GM10266 (cell line): ENCODE measurements at regions not wholly inside any gene's neighbourhood (a gene's known extent, or its start where the extent isn't known, plus 50 kb on each side); places are given as distances from the start of the nearest gene placed in this dataset.

Experiments used
- DNase-seq: peaks from one replicate; pipeline ENCODE4 v3.0.0; 2012; ENCODE audit errors: extremely low spot score
- TF ChIP-seq, protein P1 (sequence below): IDR thresholded peaks from 2 replicates; pipeline ENCODE4 v1.5.1; 2012; ENCODE audit warnings: mild to moderate bottlenecking, low read depth; ENCODE audit not compliant: control insufficient read depth, insufficient read depth; ENCODE audit errors: missing control alignments

DNA sequence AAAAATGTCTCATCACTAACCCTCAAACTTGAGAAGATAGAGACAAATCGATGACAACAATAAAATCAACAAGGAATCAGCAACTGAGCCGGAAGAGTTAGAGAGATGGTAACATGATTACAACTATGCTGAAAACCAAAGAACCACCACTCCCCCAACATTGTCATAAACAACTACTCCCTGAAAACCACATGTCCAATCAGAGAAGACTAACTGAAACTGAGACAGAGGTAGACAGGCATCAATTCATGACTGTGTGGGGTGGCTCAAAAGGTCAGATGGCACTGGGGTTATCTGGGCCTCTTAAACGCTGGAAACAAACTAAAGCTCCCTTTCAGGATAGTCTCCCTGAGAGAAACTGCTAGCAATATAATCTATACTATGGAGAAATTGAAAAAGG, 488.8 kb downstream of the KCTD12 start:
- no peak for DNase-seq
- TF ChIP-seq, protein P1, sequence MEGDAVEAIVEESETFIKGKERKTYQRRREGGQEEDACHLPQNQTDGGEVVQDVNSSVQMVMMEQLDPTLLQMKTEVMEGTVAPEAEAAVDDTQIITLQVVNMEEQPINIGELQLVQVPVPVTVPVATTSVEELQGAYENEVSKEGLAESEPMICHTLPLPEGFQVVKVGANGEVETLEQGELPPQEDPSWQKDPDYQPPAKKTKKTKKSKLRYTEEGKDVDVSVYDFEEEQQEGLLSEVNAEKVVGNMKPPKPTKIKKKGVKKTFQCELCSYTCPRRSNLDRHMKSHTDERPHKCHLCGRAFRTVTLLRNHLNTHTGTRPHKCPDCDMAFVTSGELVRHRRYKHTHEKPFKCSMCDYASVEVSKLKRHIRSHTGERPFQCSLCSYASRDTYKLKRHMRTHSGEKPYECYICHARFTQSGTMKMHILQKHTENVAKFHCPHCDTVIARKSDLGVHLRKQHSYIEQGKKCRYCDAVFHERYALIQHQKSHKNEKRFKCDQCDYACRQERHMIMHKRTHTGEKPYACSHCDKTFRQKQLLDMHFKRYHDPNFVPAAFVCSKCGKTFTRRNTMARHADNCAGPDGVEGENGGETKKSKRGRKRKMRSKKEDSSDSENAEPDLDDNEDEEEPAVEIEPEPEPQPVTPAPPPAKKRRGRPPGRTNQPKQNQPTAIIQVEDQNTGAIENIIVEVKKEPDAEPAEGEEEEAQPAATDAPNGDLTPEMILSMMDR, result no peak

DNA sequence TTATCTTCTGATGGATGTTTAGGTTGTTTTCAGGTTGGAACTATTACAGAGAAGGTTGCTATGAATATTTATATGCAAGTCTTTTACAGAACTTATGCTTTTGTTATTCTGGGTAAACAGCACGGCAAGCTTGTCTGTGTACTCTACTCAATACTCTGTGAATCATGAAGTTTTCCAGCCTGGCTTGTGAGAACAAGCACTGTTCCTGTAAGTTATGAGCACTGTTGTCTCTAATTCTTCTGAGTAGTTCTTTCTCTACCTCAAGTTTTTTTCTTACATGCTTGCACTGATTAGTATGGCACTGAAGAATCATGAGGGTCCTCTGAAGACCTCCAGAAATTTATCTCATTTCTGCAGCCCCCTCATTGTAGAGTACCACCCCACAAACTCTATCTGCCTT, 496.9 kb downstream of the KCTD12 start:
- TF ChIP-seq, protein P1, result no peak
- DNase-seq, result no peak

DNA sequence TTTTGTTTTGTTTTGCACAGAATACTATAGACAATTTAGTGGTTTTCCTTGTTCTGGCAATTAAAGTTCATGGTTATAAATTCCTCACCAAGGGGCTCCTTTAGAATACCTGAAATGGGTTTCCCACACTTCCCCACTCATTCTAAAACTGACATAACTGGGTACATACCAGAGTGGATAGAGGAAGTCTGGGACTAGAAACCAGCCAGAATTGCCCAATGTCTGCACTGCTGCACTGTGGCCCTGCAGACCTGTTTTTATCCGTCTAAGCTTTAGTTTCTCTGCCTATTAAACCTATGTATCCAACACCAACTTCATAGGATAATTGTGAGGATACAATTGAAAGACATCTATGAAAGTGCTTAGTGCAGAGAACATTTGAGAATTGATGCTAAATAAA, 498.6 kb downstream of the KCTD12 start:
- TF ChIP-seq, protein P1, result no peak
- DNase-seq, result no peak

DNA sequence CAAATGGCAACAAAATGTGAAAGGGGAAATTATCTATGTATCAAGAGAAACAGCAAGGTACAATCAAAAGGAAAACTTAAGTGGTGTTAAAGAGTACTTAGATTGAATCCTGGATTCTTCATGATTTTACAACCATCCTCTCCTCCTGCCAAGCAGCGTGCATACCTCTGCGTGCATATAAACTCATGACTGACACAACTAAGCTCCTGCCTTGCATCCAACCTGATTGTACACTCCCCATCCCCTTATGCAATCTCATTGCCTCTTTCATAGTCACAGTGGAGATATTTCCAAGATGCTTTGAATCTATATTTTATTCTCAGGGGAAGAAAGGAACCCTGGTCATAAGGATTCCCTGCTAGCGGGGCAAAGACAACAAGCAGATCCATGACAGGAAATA, 499.9 kb downstream of the KCTD12 start:
- TF ChIP-seq, protein P1, result no peak
- no peak for DNase-seq

DNA sequence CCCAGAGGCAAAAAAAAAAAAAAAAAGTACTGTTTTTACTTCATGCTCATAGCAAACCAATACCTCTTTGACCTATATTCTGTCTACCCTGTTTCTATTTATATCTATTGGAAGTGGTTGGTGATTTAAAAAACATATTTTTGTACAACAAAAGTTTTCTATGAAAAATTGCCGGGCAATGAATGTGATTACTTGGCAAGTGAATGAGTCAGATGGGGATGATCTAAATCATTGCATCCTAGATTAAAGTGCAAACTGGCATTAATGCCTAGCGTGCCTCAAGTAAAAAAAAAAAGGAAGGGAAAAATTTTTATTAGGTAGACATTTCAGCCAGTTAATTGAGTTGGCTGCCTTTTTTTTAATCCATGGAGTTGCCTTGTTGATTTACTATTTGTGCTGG, 500.6 kb downstream of the KCTD12 start:
- TF ChIP-seq, protein P1, result no peak
- DNase-seq, result no peak

DNA sequence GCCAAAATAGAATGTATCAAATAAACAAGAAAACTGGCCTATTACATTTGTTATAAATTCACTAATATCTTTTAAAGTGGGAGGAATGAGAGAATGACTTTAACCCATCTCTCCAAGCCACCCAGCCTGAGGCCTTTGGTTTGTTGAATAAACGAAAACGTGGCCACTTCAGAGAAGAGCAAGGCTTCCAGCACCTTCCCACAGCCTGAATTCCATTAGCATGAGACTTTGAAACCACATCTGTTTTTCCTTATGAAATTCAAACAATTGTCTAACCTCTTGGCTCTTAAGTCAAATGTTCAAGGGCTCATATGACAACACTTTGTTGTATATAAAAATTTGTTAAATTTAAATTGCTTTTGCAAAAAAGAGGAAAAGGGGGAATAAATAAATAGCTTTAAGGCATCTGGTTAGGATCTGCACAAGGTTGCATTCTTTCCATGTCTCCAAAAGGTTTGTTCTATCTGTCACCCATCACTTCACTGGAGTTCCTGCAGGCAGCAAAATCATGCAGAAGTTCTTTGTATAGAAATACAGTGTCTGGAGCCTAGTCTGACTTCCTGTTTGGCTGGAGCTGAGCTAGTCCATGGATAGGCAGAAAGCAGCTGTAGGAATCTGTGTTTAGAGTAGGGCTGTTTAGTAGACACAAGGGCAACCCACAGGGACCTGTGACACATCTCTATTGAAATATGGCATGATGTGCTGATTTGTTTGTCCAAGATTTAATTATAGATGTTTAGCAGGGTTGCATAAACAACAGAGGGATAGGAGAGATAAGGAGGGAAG, 502.3 kb downstream of the KCTD12 start:
- TF ChIP-seq, protein P1, result no peak
- DNase-seq, result no peak

DNA sequence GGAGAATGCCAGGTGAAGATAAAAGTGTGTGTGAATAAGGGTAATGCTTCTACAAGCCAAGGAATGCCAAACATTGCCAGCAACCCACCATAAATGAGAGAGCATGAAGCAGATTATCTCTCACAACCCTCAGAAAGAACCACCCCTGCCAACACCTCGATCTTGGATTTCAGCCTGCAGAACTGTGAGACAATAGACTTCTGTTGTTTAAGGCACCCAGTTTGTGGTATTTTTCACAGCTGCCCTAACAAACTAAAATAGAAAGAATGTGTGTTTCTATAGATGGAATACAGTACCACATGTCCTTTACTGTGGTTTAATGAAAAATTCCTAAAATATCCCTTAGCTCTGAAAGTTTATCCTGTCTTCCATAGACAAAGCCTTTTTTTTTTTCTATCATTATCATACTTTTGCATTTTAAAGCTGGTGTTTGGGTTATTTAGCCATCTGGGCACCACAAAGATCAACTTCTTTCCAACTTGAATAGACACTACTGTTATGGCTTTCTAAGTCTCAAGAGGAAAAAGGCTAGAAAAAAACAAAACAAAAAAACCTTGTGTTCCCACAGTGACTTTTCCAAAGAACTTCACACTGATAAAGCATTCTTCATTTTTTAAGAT, 505.6 kb downstream of the KCTD12 start:
- TF ChIP-seq, protein P1, result no peak
- no peak for DNase-seq
